ENCODE measurements at regions not wholly inside any gene's neighbourhood (a gene's known extent, or its start where the extent isn't known, plus 50 kb on each side); places are given as distances from the start of the nearest gene placed in this dataset.
"Not testable (repeated sequence)": the region's sequence is repeated elsewhere in the genome, so short reads cannot be mapped to it uniquely, and the experiment has no call there.

- DNase-seq (ENCODE audit: low read depth), result peak; percentile 27
These were observed 387.5 kb downstream of the USP25 start for GRCh38 chr21:16117331-16117730.

- peak; percentile 69 for DNase-seq (ENCODE audit: low read depth)
These were observed 388.2 kb downstream of the USP25 start for GRCh38 chr21:16117851-16118590.

DNA sequence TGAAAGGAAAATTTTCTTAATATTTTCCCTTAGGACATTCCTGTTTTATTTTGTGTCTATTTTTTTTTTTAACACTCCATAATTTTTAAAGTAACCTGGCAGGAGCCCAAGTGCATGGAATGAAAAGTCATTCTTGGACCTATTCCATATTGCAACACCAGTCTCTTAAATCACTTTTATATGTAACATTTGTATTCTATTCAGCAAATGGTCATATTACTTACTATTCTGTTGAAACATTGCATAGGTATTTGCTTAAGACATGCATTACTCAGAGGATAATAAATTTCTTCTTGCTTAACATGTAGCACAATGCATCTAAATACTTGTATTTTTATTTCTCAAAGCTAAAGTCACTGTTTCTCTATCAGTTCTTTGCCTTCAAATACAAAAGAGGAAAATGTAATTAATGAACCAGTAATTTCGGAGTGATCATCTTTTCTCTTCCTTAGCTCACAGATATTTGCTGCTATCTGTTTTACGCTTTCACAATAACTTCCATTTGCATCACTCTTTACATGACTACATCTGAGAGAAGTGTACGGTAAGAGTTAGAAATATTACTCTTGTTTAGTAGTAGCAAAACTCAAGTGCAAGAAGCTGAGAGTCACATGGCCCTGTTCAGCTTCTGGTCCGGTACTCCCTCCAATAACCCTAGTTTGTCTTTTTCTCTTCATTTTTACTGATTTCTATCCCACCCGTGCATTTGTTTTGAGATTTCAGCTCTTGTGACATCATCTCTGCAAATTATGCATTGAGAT, 394.8 kb downstream of the USP25 start:
- DNase-seq (ENCODE audit: low read depth), result peak; percentile 85

GRCh38 chr21:16125274-16125673, 395.5 kb downstream of the USP25 start:
- DNase-seq (ENCODE audit: low read depth), result peak; percentile 47

GRCh38 chr21:16132453-16132852, 402.7 kb downstream of the USP25 start:
- not testable (repeated sequence) for DNase-seq (ENCODE audit: low read depth)

- DNase-seq (ENCODE audit: low read depth), result no peak
These were observed 403.5 kb downstream of the USP25 start for GRCh38 chr21:16133248-16133647.

DNA sequence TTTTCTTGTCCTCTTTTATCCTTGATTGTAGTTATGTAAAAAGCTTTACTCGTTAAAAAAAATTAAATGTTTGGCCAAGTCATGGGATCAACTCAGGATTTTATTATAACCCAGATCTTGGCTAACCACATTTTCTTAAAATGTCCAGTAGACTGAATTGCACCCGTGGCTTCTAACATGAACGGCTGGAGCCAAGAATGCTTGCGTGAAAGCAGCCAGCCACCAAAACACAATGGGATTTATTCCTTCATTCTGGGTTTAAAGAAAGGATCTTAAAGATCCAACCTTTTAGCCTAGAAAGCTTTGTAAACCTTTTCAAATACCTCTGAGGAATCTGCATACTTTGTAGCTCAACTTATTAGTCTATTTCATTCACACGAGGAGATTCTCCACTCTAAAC, 404.4 kb downstream of the USP25 start:
- DNase-seq (ENCODE audit: low read depth), result no peak

- DNase-seq (ENCODE audit: low read depth), result no peak
These were observed 407.3 kb downstream of the USP25 start for GRCh38 chr21:16137106-16137505.

- DNase-seq (ENCODE audit: low read depth), result no peak
These were observed 415.3 kb downstream of the USP25 start for GRCh38 chr21:16145052-16145451.

DNA sequence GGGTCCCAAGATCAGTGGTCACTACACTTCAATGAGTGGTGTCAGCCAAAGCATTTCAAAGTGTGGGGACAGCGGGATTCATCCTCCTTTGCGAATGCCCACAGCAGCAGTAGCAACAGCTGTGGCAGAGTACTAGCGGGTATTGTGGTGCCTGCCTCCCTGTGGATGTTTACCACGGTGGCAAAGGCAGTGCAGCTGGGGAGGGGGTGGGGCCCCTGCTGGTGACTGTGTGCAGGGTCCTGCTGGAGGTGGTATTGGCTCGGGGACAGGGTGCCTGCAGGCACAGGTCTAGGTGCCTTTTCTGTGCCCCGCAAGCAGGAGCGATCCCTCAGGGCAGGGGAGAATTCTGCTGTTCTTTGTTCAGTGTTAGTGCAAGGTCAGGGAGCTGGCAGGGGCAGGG, 415.7 kb downstream of the USP25 start:
- DNase-seq (ENCODE audit: low read depth), result no peak

DNA sequence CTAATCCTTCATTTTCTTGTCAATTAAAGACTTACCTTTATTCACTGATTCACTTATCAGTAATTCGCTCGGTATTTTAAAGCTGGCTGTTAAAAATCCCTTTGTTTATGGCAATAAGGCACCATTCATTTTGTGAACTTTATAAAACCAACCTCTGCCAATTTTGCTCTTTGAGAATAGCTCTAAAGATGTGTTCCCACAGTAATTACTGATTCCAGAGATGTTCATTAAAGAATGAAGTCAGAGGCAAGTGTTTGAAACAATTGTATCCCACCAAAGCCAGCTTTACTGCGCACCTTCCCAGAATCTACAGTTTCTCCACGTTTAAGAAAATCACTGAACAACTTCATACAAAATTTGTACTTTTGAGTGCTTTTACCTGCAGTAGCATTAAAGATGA, 424.5 kb downstream of the USP25 start:
- DNase-seq (ENCODE audit: low read depth), result no peak

GRCh38 chr21:16154951-16155635, 425.3 kb downstream of the USP25 start:
- DNase-seq (ENCODE audit: low read depth), result no peak

GRCh38 chr21:16156841-16157489, 427.2 kb downstream of the USP25 start:
- no peak for DNase-seq (ENCODE audit: low read depth)

GRCh38 chr21:16159213-16159970, 429.6 kb downstream of the USP25 start:
- peak; percentile 34 for DNase-seq (ENCODE audit: low read depth)

DNA sequence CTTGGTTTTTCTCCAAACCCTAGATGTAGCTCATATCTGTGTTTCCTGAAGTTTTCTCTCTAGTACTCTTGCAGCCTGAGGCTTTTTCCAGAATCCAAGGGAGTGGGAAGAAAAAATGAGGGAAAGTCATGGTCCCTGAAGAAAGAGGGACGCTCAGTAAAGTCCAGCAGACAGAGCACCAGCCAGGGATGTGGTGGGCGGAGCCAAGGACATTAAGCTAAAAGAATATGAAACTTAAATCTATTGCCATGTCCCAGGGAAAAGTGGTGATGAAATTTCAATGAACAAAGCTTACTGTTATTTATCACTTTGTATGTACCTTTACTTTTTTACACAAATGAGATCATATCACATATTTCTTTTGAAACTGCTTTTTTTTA, 430.2 kb downstream of the USP25 start:
- no peak for DNase-seq (ENCODE audit: low read depth)

DNA sequence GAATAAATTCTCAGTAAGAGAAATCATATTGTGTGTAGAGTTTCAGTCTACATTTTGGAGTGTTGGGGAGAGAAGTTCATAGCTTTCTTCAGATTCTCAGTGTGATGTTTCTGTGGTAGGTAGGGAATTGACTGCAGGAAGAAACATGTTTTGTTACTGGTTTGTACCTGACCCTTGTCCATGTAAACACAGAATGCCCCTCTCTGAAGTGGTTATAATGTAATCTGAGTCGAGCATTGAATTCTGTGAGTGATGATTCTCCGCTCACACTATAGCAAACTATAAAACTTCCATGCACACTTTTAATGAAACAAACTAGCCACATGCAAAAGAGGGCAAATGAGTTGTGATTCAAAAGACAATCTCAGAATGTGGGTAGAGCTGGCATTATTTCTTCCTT, 433.2 kb downstream of the USP25 start:
- no peak for DNase-seq (ENCODE audit: low read depth)

DNA sequence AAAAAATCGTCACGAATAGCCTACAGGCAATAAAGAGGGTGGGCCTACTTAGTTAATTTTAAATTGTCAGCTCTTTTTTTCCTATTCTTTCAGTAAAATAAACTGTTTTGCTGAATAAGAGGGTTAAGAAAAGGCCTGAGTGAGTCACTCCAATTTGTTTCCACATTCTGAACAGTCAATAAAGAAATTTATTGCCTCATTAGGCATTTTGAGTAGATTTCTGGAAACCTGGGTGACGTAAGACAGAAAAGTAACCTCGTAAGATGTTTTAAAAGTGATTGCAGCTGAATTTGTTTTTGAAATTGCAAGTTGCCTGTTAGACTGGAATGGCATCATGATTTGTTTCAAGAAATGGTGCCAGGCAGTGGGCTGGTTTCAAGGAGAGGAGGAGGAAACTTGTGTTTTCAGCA, 439.3 kb downstream of the USP25 start:
- peak; percentile 41 for DNase-seq (ENCODE audit: low read depth)

- no peak for DNase-seq (ENCODE audit: low read depth)
These were observed 440.0 kb downstream of the USP25 start for GRCh38 chr21:16169779-16170178.

GRCh38 chr21:16176570-16176969, 446.8 kb downstream of the USP25 start:
- no peak for DNase-seq (ENCODE audit: low read depth)

GRCh38 chr21:16177532-16177931, 447.8 kb downstream of the USP25 start:
- no peak for DNase-seq (ENCODE audit: low read depth)

DNA sequence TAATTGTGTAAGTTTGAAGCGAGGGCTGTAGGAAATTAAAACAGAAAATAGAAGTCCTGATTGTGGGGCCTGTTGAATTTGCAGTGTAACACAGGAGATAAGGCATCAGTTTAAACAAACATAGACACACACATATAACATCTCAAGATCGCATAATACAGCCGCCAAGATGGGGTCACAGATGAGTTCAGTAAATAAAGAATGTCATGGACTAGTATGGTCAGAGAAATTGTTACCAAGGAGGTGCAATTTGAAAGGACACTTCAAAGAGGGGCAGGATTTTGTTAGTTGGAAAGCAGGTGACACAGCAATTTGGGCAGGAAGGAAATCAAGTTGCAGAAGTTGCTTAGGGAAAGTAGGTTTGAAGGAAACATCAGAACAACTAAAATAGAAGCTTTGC, 450.0 kb downstream of the USP25 start:
- no peak for DNase-seq (ENCODE audit: low read depth)

DNA sequence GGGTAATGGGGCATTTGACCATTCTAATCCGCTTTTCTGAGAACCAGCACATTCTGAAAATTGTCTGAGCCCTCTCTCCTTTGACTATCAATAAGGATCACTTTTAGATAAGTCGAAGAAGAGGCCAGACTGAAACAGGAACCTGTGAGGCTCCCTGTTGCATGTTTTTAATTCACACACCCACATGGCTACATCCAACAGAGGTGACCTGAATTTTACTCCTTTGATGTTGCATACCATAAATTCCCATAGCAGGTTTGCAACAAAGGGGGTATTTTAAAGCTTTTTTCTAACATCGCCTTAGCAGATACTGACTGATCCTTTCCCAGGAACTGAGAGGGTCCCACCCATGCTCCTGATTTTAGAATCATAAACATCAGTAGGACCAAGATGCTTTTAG, 450.8 kb downstream of the USP25 start:
- DNase-seq (ENCODE audit: low read depth), result no peak
